OCI-LY3 (cell line): ENCODE measurements at regions not wholly inside any gene's neighbourhood (a gene's known extent, or its start where the extent isn't known, plus 50 kb on each side); places are given as distances from the start of the nearest gene placed in this dataset.

Experiments
- H2AFZ ChIP-seq: fragments of 200-600, 300-600 bp; shearing (Covaris generic); 2 replicates; pipeline ENCODE4 v1.6.0; 2014; ENCODE audit warnings: antibody characterized with exemption, low read depth, low read length
- H3K27ac ChIP-seq: fragments of 200-600, 300-600 bp; sonication (generic); 2 replicates; pipeline ENCODE4 v1.5.1; 2014; ENCODE audit warnings: mild to moderate bottlenecking, low read length, moderate library complexity, mixed read lengths
- H3K27me3 ChIP-seq: fragments of 200-600, 300-600 bp; sonication (generic); 2 replicates; pipeline ENCODE4 v1.6.1; 2014; ENCODE audit warnings: low read depth, low read length, mixed read lengths
- H3K36me3 ChIP-seq: fragments of 200-600, 300-600 bp; sonication (generic); replicated peaks from 2 replicates; pipeline ENCODE3; 2014; ENCODE audit warnings: low read depth, low read length, mixed read lengths
- H3K4me1 ChIP-seq: fragments of 300-600, 200-600 bp; sonication (generic); 2 replicates; pipeline ENCODE4 v1.6.1; 2014; ENCODE audit warnings: low read length, mixed read lengths
- H3K4me2 ChIP-seq: fragments of 200-600, 300-600 bp; sonication (generic); 2 replicates; pipeline ENCODE4 v1.6.1; 2014; ENCODE audit warnings: low read length, mixed read lengths
- H3K4me3 ChIP-seq: fragments of 300-600, 200-600 bp; sonication (generic); 2 replicates; pipeline ENCODE4 v1.5.1; 2014; ENCODE audit warnings: antibody characterized with exemption, mild to moderate bottlenecking, low read length, moderate library complexity
- H3K79me2 ChIP-seq: fragments of 300-600, 200-600 bp; shearing (Covaris generic); 2 replicates; pipeline ENCODE4 v1.6.1; 2014; ENCODE audit warnings: mild to moderate bottlenecking, low read length, mixed read lengths
- H3K9ac ChIP-seq: fragments of 300-600, 200-600 bp; shearing (Covaris generic); 2 replicates; pipeline ENCODE4 v1.6.0; 2014; ENCODE audit warnings: mild to moderate bottlenecking, low read length, moderate library complexity
- H3K9me3 ChIP-seq: fragments of 200-600, 300-600 bp; shearing (Covaris generic); 2 replicates; pipeline ENCODE4 v1.6.1; 2014; ENCODE audit warnings: low read length, mixed read lengths; ENCODE audit not compliant: insufficient read depth
- H4K20me1 ChIP-seq: fragments of 200-600, 300-600 bp; sonication (generic); 2 replicates; pipeline ENCODE4 v1.6.1; 2016; ENCODE audit warnings: low read length, mixed read lengths; ENCODE audit not compliant: insufficient read depth
- EZH2phosphoT487 ChIP-seq: fragments of 200-600 bp; shearing (Covaris generic); IDR thresholded peaks from 2 replicates; pipeline ENCODE4 v1.6.1; 2018; ENCODE audit warnings: antibody characterized with exemption, mixed run types, low read depth
- TF ChIP-seq, protein P1 (sequence below): fragments of 200-600, 300-600 bp; sonication (generic); IDR thresholded peaks from 2 replicates; pipeline ENCODE4 v1.5.1; 2014; ENCODE audit warnings: antibody characterized with exemption, low read length, low read depth

GRCh38 chr6:56890066-56890465, 64.8 kb upstream of the BEND6 start:
- no peaks in the 10 kb centered on the region; the same call in 1 of the 2 replicates for H3K9me3 ChIP-seq
- H3K4me2 ChIP-seq = peak overlapping the region; percentile 23
- H3K79me2 ChIP-seq = no peaks in the 10 kb centered on the region
- H3K27me3 ChIP-seq = no peaks in the 10 kb centered on the region
- H3K4me1 ChIP-seq = peaks cover 35% of the 10 kb centered on the region
- H3K4me3 ChIP-seq = peak overlapping the region; percentile 11; the same call in 1 of the 2 replicates
- H2AFZ ChIP-seq = no peak overlapping the region
- TF ChIP-seq, protein P1, sequence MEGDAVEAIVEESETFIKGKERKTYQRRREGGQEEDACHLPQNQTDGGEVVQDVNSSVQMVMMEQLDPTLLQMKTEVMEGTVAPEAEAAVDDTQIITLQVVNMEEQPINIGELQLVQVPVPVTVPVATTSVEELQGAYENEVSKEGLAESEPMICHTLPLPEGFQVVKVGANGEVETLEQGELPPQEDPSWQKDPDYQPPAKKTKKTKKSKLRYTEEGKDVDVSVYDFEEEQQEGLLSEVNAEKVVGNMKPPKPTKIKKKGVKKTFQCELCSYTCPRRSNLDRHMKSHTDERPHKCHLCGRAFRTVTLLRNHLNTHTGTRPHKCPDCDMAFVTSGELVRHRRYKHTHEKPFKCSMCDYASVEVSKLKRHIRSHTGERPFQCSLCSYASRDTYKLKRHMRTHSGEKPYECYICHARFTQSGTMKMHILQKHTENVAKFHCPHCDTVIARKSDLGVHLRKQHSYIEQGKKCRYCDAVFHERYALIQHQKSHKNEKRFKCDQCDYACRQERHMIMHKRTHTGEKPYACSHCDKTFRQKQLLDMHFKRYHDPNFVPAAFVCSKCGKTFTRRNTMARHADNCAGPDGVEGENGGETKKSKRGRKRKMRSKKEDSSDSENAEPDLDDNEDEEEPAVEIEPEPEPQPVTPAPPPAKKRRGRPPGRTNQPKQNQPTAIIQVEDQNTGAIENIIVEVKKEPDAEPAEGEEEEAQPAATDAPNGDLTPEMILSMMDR = no peak
- no peak for TF ChIP-seq EZH2phosphoT487
- H3K36me3 ChIP-seq = no peaks in the 10 kb centered on the region
- no peaks in the 10 kb centered on the region for H4K20me1 ChIP-seq
- peak overlapping the region; percentile 89 for H3K27ac ChIP-seq
- peak overlapping the region; percentile 6; the same call in 1 of the 2 replicates for H3K9ac ChIP-seq

GRCh38 chr6:56889492-56889891, 65.4 kb upstream of the BEND6 start:
- TF ChIP-seq, protein P1 = no peak
- no peak for TF ChIP-seq EZH2phosphoT487
- Histone ChIP-seq H3K27me3 (no peaks in the 10 kb centered on the region), H3K36me3 (no peaks in the 10 kb centered on the region), H3K9me3 (no peaks in the 10 kb centered on the region; the same call in 1 of the 2 replicates), H3K9ac (0 out of 2 replicates have a peak overlapping the region, but pooled peaks have one; percentile 2), H3K4me2 (peak overlapping the region; percentile 23), H3K79me2 (no peaks in the 10 kb centered on the region), H3K27ac (no peak overlapping the region), H3K4me3 (0 out of 2 replicates have a peak overlapping the region, but pooled peaks have one; percentile 11), H3K4me1 (peaks cover 35% of the 10 kb centered on the region), H2AFZ (peak overlapping the region; percentile 15; the same call in 1 of the 2 replicates), H4K20me1 (no peaks in the 10 kb centered on the region)

DNA sequence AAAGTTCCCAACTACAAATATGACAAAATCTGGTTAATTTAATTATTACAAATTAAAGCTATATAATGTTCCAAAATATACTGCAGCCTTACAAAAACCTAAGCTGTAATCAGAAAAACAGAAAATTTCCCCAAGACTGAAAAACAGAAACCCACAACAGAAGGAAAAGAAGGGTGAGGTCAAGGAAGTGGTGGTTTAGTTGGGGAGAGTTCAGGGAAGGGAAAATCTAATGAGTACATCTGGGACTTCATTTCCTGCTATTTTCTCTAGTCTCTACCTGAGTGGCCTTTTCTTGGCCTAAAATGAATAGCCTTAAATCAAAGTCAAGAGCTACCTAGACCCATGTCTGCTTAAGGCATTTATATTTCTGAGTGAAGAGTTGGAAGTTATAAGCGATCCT, 66.2 kb upstream of the BEND6 start:
- Histone ChIP-seq H3K4me2 (no peak overlapping the region), H3K9me3 (no peaks in the 10 kb centered on the region; the same call in 1 of the 2 replicates), H3K9ac (no peak overlapping the region), H3K27ac (no peak overlapping the region), H2AFZ (peak overlapping the region; percentile 15; the same call in 1 of the 2 replicates), H3K27me3 (no peaks in the 10 kb centered on the region), H3K4me3 (no peak overlapping the region), H3K36me3 (no peaks in the 10 kb centered on the region), H4K20me1 (no peaks in the 10 kb centered on the region), H3K79me2 (no peaks in the 10 kb centered on the region), H3K4me1 (peaks cover 35% of the 10 kb centered on the region)
- no peak for TF ChIP-seq EZH2phosphoT487
- TF ChIP-seq, protein P1 = no peak

GRCh38 chr6:56887086-56887485, 67.8 kb upstream of the BEND6 start:
- Histone ChIP-seq H3K79me2 (no peaks in the 10 kb centered on the region), H3K36me3 (no peaks in the 10 kb centered on the region), H4K20me1 (no peaks in the 10 kb centered on the region), H3K27me3 (no peaks in the 10 kb centered on the region), H3K27ac (no peak overlapping the region), H3K9ac (no peak overlapping the region), H3K4me2 (no peak overlapping the region), H2AFZ (no peak overlapping the region; the same call in 1 of the 2 replicates), H3K4me1 (peaks cover 34% of the 10 kb centered on the region), H3K4me3 (no peak overlapping the region), H3K9me3 (no peaks in the 10 kb centered on the region)
- no peak for TF ChIP-seq EZH2phosphoT487
- TF ChIP-seq, protein P1 = no peak
